ENCODE measurements at regions not wholly inside any gene's neighbourhood (a gene's known extent, or its start where the extent isn't known, plus 50 kb on each side); places are given as distances from the start of the nearest gene placed in this dataset.

- no peak for DNase-seq
Measured at GRCh38 chr5:144918371-144918770, 747.7 kb downstream of the KCTD16 start.

DNA sequence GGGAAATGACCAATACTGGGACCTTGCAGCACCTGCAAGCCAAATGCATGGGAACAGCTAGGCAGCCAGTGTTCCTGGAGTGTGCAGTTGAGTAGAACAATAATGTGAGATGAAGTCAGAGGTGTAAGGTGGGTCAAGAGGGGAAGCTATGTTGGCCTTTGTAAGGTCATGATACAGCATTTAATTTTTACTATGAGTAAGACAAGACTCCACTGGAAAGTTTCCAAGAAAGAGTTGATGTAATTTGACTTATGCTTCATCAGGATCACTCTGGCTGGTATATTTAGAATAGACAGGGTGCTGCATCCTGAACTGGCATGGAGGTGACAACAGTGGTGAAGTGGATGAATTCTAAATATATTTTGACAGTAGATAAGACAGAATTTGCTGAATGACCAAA is 744.8 kb downstream of the KCTD16 start:
- DNase-seq, result no peak

DNA sequence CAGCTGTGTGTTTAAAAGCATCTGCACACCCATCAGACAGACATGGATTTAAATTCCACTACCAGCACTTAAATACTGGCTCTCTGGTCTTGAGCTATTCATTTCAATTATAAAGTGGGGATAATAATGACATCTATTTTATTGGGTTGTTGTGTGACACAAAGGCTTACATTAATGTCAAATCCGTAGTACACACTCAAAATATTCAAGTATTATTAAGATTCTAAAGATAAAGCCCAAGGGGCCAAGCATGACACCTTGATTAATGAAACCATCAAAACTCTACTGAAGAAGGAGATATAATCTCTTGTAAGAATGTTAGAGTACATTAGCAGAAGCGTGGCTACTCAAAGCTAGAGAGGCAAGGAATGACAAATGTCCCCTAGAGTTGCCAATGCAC is 743.0 kb downstream of the KCTD16 start:
- DNase-seq, result no peak

DNA sequence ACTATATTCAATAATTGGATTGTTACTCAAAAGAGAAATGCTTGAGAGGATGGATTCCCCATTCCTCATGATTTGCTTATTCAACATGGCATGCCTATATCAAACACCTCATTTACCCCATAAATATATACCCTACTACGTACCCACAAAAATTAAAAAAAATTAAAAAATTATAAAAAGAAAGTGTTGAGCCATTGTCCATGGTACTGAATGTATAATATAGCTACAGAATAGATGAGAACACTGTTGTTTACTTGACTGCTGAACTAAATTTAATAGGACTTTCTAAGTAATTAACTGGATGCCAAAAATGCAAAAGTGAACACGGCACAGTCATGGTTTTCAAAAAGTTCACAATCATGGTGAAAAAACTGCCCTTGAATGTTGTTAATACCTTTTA is 725.8 kb downstream of the KCTD16 start:
- DNase-seq, result no peak

DNA sequence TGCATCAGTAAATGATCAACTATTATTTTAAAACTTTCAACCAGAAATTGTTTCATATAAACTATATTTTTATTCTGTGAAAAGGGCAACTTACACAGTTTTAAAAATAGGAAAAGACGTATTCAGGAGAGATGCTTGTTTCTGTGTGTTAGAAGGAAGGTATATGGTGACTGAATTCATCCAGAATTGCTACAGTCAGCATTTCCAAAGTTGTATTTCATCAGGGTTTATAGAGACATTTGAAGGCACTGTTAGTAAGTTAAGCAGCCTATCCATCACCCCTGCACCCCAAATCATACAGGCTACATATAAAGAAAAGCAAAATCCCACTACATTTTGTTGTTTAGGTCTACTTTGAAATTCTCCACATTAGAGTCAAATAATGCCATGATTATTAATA is 716.0 kb downstream of the KCTD16 start:
- no peak for DNase-seq

DNA sequence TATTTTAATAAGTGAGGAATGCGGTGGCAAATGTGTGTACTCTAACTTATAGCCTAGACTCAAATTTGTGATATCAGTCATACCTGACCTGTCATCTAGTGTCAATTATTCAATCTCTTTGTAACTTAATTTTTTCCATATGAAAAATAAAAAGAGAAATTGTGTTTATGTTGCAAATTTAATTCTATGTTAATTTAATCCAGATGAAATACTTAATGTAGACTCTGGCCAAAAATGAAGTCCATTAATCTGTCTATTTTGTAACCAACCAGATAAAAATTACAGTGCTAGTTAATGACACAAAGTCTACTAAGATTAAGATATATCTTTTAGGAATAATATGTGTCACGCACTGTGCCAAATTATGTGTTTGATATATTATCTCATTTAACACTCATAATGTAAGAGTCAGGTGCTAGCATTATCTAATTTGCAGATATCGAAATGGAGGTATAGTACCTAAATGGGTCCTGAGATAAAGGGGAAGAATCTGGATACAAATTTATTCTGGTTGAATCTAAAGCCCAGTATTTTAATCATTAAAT is 712.1 kb downstream of the KCTD16 start:
- DNase-seq, result no peak

DNA sequence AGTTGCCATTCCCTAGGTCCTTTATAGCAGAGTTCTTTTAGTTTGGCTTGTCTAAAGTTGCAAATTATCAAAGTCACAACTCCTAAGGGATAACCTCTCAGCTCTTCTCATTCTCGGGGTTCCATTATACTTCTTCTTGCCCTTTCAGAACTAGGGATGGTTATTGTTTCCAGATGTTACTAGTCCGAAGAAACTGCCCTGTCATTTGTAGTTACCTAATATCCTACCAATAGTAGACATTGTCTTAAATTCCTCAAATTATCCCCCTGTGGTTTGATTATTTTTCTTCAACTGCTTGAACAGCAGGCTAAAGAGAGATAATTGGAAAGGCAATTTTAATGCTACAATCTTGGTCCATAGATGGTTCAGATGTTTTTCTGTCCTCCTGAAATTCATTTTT is 709.8 kb downstream of the KCTD16 start:
- no peak for DNase-seq

DNA sequence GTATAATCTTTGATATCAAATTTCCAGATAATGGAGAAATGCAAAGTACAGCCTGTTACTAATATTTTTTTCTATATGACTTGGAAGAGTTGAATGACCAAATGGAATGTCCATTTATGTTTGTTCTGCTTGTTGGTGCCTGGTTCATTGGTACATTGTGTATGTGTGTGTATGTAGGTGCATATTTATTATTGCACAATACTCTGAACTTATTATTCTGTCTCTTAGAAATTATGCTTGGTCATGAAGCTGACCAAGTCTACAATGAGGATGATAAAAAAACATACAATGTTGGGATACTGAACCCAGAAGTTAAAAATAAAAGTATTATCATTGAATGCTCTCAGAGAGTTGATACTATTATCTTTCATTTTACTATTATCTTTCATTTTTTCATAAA is 706.3 kb downstream of the KCTD16 start:
- DNase-seq, result no peak

DNA sequence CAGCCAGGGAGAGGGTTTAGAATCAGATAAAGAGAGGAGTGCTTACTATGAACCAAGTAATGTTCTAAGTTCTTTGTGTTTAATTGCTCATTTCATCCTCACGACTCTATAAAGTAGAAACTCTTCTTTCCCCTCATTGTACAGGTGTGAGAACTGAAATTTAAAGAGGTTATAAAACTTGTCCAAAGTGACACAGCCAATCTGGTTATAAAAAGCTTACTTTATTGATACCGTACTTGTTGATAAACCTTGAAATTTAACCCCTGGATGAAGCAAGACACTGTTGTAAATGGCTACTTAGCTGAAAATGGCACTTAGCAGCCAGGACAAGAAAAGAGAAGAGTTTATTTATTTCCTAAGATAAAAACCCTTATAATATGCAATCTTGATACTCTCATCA is 702.4 kb downstream of the KCTD16 start:
- DNase-seq, result no peak

DNA sequence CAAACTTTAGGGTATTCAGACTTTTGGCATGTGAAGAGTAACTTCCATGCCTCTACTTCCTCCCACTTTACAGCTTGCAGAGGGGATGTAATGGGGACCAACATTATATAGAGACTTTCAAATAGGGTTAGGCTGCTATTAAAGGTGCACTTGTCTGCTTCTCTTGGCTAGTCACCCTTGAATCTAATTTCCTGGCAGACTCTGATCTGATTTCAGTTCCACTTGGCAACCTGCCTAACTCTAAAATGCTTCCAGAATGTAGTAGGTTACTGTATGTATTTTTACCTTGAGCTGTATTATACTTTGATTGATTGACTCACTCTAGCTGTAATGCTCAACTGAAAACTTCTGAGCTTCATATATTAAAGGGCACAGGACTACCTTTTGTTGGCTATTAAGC is 693.4 kb downstream of the KCTD16 start:
- no peak for DNase-seq

DNA sequence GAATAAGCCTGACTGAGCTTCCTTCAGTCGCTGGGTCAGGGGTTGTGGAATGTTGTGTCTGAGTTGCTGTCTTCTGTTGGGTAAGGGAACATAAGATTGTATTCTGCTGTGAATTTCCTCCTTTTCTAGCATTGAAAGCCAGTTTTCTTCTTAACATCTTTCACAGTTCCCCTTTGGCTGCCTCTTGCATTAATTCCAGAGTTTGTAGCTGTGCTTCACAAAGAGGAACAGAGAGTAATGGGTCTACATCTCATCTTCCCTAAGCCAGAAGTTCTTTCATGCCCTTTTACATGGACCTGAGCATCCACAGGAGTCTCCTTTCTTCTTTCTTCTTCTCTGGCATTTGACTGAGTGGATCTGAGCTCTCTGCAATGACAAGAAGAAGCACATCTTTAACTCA is 686.8 kb downstream of the KCTD16 start:
- DNase-seq, result no peak

- no peak for DNase-seq
Measured at GRCh38 chr5:144844086-144844485, 673.4 kb downstream of the KCTD16 start.

DNA sequence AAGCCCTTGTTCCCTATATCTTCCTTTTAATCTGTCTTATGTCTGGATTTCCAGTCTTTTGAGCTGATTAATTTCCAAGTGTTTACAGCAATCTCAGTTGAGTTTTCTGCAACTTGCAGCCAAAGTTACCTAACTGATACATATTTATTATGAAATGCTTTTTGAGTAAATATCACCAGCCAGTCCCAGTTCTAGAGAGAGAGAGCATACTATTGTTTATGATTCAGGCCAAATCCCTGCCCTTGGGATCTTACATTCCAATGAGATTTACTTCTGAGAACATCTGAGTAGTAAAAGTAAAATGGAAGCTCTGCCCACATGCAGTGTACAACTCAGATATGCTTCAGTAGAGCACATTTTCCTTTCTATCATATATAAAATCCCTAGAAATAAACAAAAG is 661.7 kb downstream of the KCTD16 start:
- DNase-seq, result no peak

DNA sequence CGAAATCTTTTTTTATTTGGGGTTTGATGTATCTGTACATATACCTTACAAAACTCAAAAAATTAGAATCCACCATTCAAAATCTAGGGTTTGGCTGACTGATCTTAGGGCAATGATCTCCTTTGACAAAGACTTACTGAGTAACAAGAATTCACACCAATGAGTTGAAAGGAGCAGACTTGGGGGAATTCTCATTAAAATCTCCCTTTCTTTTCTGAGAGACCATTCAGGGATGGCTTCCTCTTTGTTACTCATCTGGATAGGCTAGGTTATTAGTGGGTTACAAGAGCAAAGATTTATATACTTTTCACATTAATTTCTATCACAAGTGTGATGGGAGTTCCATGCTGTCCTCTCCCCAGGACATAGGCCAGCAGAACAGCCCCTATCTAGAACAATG is 661.0 kb downstream of the KCTD16 start:
- no peak for DNase-seq

- no peak for DNase-seq
Measured at GRCh38 chr5:144822503-144822902, 651.8 kb downstream of the KCTD16 start.

DNA sequence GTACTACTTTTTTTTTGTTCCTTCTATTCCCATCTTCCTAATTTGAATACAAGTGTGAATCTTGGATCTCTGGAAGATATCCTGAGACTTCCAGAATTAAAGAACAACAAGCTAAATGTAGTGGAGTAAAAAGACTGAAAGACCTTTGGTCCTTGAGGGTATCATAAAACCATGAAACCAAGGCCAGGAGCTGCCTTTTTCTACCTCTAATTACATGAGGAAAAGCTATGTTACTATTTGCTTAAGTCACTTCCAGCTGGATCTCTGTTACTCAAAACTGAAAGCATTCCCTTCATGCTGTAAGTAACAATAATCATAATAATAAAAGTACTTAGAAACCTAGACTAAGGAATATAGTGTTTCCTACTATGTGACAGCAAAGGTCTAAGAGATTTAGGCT is 649.6 kb downstream of the KCTD16 start:
- no peak for DNase-seq

DNA sequence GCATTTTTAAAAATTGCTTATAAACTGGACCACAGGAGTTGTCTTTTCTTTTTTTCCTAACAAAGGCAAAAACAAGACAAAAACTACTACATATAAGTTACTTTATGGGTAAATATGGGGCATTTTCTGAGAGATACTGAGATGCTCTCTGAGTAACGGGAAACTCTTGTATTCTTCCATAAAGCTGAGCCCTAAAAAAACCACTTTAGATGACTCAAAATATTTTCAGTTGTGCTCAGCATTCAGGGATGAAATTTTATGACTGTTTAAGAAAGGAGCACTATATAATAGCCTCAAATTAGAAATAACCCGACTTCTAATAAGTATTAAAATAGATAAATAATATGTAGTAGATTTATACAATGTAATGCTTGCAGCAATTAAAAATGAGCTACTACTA is 644.5 kb downstream of the KCTD16 start:
- DNase-seq, result no peak

GRCh38 chr5:144812763-144813162 is 642.1 kb downstream of the KCTD16 start:
- no peak for DNase-seq

DNA sequence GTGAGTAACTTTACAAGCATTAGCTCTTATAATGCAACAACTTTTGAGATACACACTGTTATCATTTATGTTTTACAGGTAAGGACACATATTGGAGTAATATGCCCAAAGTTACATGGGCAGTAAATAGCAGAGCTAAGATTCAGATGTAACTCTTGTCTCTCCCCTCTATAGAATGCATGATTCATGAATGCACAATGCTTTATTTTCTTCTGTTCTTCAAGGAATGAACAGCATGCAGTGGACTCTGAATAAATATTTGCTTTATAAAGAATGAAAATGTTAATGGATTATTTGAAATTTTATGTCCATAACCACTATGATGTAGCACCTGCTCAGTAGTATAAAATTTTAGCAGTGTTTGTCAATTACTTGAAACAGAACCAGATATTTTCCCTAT is 629.5 kb downstream of the KCTD16 start:
- DNase-seq, result no peak

DNA sequence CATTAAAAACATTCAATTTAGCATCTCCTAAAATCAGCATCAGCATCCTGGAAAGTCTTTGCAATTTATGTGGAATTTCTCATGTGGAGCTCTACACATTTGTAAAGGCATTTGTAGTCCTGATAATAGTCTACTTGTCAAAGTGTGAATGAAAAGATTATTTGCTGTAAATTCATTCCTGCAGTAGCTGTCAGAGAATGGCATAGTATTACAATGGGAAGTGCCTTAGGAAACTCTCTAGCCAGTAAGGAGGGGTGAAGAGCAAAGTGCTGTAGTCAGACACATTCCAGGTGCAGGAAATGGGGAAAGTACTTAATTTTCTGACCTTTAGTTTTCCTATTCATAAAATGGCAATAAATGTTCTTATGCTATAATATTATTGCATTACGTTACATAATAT is 627.9 kb downstream of the KCTD16 start:
- no peak for DNase-seq

GRCh38 chr5:144794922-144795321 is 624.2 kb downstream of the KCTD16 start:
- no peak for DNase-seq

GRCh38 chr5:144788556-144788955 is 617.9 kb downstream of the KCTD16 start:
- DNase-seq, result no peak

GRCh38 chr5:144788046-144788445 is 617.4 kb downstream of the KCTD16 start:
- DNase-seq, result no peak

- DNase-seq, result no peak
Measured at GRCh38 chr5:144779368-144779767, 608.7 kb downstream of the KCTD16 start.

DNA sequence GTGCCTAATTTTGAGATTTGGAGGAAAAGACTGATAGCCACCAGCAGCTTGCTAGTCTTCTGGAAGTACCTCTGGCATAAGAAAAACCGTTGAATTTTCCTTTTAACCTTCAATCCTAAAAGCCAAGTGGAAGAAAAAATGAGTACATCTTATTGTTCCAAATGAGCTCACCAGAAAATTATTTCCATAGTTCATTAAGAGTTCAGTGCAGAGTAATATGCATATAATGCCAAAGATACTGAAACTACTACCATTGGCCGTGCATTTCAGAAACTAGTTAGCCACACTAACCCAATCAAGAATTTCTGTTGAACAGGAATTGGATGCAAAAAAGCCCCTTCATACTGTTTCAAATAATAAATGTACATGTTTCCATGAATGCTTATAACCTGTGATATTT is 607.9 kb downstream of the KCTD16 start:
- DNase-seq, result no peak

GRCh38 chr5:144774197-144774596 is 603.5 kb downstream of the KCTD16 start:
- DNase-seq, result no peak

Data from NCI-H1694 (cell line).